ENCODE measurements at regions not wholly inside any gene's neighbourhood (a gene's known extent, or its start where the extent isn't known, plus 50 kb on each side); places are given as distances from the start of the nearest gene placed in this dataset.

GRCh38 chrX:26822448-26822847 lies 606.5 kb downstream of the MAGEB5 start:
- no peak for DNase-seq (ENCODE audit: low read depth)
- POLR2A ChIA-PET = no interaction called here
- H3K4me3 ChIP-seq (ENCODE audit: low read depth, low read length) = no peak overlapping the region
- CTCF ChIA-PET = no interaction called here
- TF ChIP-seq, protein P1, sequence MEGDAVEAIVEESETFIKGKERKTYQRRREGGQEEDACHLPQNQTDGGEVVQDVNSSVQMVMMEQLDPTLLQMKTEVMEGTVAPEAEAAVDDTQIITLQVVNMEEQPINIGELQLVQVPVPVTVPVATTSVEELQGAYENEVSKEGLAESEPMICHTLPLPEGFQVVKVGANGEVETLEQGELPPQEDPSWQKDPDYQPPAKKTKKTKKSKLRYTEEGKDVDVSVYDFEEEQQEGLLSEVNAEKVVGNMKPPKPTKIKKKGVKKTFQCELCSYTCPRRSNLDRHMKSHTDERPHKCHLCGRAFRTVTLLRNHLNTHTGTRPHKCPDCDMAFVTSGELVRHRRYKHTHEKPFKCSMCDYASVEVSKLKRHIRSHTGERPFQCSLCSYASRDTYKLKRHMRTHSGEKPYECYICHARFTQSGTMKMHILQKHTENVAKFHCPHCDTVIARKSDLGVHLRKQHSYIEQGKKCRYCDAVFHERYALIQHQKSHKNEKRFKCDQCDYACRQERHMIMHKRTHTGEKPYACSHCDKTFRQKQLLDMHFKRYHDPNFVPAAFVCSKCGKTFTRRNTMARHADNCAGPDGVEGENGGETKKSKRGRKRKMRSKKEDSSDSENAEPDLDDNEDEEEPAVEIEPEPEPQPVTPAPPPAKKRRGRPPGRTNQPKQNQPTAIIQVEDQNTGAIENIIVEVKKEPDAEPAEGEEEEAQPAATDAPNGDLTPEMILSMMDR (IDR thresholded peaks at IDR 0.05; ENCODE audit: insufficient read depth, low read depth, low read length) = no peak
- no peaks in the 10 kb centered on the region for H3K36me3 ChIP-seq (ENCODE audit: control insufficient read depth, insufficient read depth, low read length)
- no peaks in the 10 kb centered on the region for H3K27me3 ChIP-seq (ENCODE audit: control insufficient read depth, insufficient read depth, low read length)

DNA sequence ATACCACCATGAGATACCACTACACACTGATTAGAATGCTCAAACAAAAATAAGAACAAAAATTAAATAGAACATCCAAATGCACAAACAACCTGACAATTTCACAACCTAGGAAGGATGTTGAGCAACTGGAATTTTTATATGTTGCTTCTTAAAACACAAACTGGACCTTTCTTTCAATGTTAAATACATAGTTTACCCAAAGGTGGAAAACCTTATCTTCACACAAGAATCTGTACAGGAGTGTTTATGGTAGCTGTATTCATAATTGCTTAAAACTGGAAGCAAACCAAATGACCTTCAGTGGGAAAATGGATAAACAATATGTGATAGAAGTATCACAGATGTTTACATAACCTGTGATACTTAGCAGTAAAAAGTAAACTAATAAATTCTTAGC lies 573.8 kb downstream of the MAGEB5 start:
- Histone ChIP-seq H3K36me3 (ENCODE audit: control insufficient read depth, insufficient read depth, low read length) (no peaks in the 10 kb centered on the region), H3K27me3 (ENCODE audit: control insufficient read depth, insufficient read depth, low read length) (no peaks in the 10 kb centered on the region), H3K4me3 (ENCODE audit: low read depth, low read length) (no peak overlapping the region)
- POLR2A ChIA-PET = no interaction called here
- DNase-seq (ENCODE audit: low read depth) = no peak
- CTCF ChIA-PET = no interaction called here
- TF ChIP-seq, protein P1 (IDR thresholded peaks at IDR 0.05; ENCODE audit: insufficient read depth, low read depth, low read length) = no peak

DNA sequence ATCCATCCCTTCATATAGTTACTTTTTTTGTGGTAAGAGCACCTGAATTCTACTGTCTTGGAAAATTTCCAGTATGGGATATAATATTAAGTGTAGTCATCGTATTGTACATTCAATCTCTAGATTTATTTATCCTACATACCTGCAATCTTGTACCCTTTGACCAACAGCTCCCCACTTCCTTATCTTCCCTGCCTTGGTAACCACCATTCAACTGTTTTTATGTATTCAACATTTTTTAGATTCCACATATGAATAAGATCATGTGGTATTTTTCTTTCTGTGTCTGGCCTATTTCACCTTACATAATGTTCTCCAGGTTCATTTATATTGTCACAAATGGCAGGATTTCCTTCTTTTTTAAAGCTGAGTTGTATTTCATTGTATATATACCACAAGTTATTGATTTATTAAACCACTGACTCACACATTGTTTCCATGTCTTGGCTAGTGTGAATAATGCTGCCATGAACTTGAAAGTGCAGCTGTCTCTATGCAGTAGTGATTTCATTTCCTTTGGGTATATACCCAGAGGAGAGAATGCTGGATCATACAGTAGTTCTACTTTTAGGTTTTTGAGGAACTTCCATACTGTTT lies 572.5 kb downstream of the MAGEB5 start:
- no peak for DNase-seq (ENCODE audit: low read depth)
- Histone ChIP-seq H3K27me3 (ENCODE audit: control insufficient read depth, insufficient read depth, low read length) (no peaks in the 10 kb centered on the region), H3K4me3 (ENCODE audit: low read depth, low read length) (no peak overlapping the region), H3K36me3 (ENCODE audit: control insufficient read depth, insufficient read depth, low read length) (no peaks in the 10 kb centered on the region)
- ChIA-PET POLR2A (no interaction called here), CTCF (no interaction called here)
- TF ChIP-seq, protein P1 (IDR thresholded peaks at IDR 0.05; ENCODE audit: insufficient read depth, low read depth, low read length) = no peak

DNA sequence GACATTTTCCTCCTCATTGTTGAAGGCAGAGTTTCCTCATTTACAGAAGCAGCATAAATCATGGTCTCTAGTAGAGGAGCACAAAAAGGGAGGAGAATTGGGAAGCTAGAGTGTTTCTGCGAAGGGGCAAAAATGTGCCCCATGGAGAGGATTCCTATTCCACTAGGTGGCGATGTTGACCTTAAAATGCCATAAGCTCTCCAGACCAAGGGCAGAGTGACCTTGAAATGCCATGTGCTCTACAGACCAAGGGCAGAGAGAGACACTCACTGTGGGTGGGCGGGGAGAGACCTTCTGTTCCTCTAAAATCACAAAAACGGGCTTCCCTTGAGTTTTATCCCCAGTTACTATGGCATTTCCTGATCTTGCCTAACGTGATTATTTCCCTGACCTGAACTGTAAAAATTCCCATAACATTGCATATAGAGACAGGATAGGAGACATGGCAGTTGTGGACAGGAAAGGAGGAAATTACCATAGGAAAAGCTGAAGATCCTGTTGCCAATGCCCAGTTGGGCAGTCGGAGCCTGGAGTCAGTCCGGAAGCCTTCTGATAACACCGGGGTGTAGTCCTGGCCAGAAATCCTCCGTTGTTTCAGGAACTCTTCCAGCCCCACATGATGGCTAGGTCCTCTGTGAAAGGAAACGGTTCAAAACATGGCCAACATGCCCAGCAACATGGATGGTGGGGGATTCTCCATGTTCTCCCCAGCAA lies 567.7 kb downstream of the MAGEB5 start:
- H3K27me3 ChIP-seq (ENCODE audit: control insufficient read depth, insufficient read depth, low read length) = no peaks in the 10 kb centered on the region
- H3K36me3 ChIP-seq (ENCODE audit: control insufficient read depth, insufficient read depth, low read length) = no peaks in the 10 kb centered on the region
- H3K4me3 ChIP-seq (ENCODE audit: low read depth, low read length) = no peak overlapping the region
- TF ChIP-seq, protein P1 (IDR thresholded peaks at IDR 0.05; ENCODE audit: insufficient read depth, low read depth, low read length) = no peak
- POLR2A ChIA-PET = no interaction called here
- CTCF ChIA-PET = interaction anchor here (1.3 kb wide), 1 partner anchor 27 kb away, joined by 4 read pairs; no protein-coding TSS in a partner anchor
- DNase-seq (ENCODE audit: low read depth) = no peak

GRCh38 chrX:26778320-26778888 lies 562.4 kb downstream of the MAGEB5 start:
- CTCF ChIA-PET = no interaction called here
- TF ChIP-seq, protein P1 (IDR thresholded peaks at IDR 0.05; ENCODE audit: insufficient read depth, low read depth, low read length) = no peak
- DNase-seq (ENCODE audit: low read depth) = no peak
- H3K4me3 ChIP-seq (ENCODE audit: low read depth, low read length) = no peak overlapping the region
- POLR2A ChIA-PET = no interaction called here
- H3K36me3 ChIP-seq (ENCODE audit: control insufficient read depth, insufficient read depth, low read length) = no peaks in the 10 kb centered on the region
- no peaks in the 10 kb centered on the region for H3K27me3 ChIP-seq (ENCODE audit: control insufficient read depth, insufficient read depth, low read length)

Data from BJ (cell line).